A673 (cell line): ENCODE measurements at regions not wholly inside any gene's neighbourhood (a gene's known extent, or its start where the extent isn't known, plus 50 kb on each side); places are given as distances from the start of the nearest gene placed in this dataset.

Source experiments
- BruUV-seq: library from RNA; stranded (reverse); fragments of 400-500 nt; replicated peaks from 2 replicates; lab custom pipeline; 2021; lab: Mats Ljungman, UMichigan
- CTCF ChIA-PET: fragments of 300-600 bp; sonication (Branson Sonifier 250); formaldehyde crosslinking; loops from one replicate; lab custom pipeline; 2022; ENCODE audit warnings: antibody characterized with exemption; lab: Charles Lee
- POLR2A ChIA-PET: fragments of 300-600 bp; sonication (Branson Sonifier 250); formaldehyde crosslinking; loops from one replicate; lab custom pipeline; 2022; ENCODE audit warnings: antibody characterized with exemption; ENCODE audit not compliant: low non-redundant PET; lab: Charles Lee
- DNase-seq: peaks from one replicate; pipeline ENCODE4 v3.0.0-alpha.2; 2015; ENCODE audit warnings: low spot score
- H3K27ac ChIP-seq: fragments of 200-600 bp; sonication (generic); 2 replicates; pipeline ENCODE4 v1.5.1; 2016; ENCODE audit warnings: mixed run types, low read depth, mild to moderate bottlenecking, mixed read lengths, antibody characterized with exemption, low read length; ENCODE audit not compliant: poor library complexity, severe bottlenecking
- H3K27me3 ChIP-seq: fragments of 200-600 bp; sonication (generic); replicated peaks from 2 replicates; pipeline ENCODE4 v1.6.1; 2017; ENCODE audit warnings: mixed run types, low read depth, mild to moderate bottlenecking, mixed read lengths, antibody characterized with exemption, low read length; ENCODE audit not compliant: insufficient read depth, poor library complexity
- H3K36me3 ChIP-seq: fragments of 200-600 bp; sonication (generic); 2 replicates; pipeline ENCODE4 v1.6.1; 2016; ENCODE audit warnings: mixed run types, mild to moderate bottlenecking, mixed read lengths, antibody characterized with exemption, low read length; ENCODE audit not compliant: insufficient read depth, poor library complexity, severe bottlenecking
- H3K4me1 ChIP-seq: fragments of 200-600 bp; sonication (generic); 2 replicates; pipeline ENCODE4 v1.6.1; 2017; ENCODE audit warnings: mixed run types, mild to moderate bottlenecking, mixed read lengths, antibody characterized with exemption, low read length; ENCODE audit not compliant: insufficient read depth, poor library complexity, severe bottlenecking
- H3K4me3 ChIP-seq: fragments of 200-600 bp; sonication (generic); 2 replicates; pipeline ENCODE4 v1.5.1; 2016; ENCODE audit warnings: low read depth, mixed run types, mild to moderate bottlenecking, mixed read lengths, low read length; ENCODE audit not compliant: poor library complexity, severe bottlenecking
- H3K9me3 ChIP-seq: fragments of 200-600 bp; sonication (generic); 2 replicates; pipeline ENCODE4 v1.6.1; 2016; ENCODE audit warnings: mixed run types, low read depth, mild to moderate bottlenecking, mixed read lengths, antibody characterized with exemption, low read length; ENCODE audit not compliant: poor library complexity, severe bottlenecking
- EZH2 ChIP-seq: fragments of 200-600 bp; sonication (generic); IDR thresholded peaks from 2 replicates; pipeline ENCODE4 v1.6.1; 2017; ENCODE audit warnings: borderline replicate concordance, low read depth, mild to moderate bottlenecking, mixed read lengths, antibody characterized with exemption, low read length; ENCODE audit not compliant: poor library complexity, severe bottlenecking
- intact Hi-C: fragments of 100-400 bp; cut with micrococcal nuclease; formaldehyde crosslinking; loops from one replicate; pipeline ENCODE4 v1.10.0; 2022; ENCODE audit not compliant: unreplicated experiment
- TF ChIP-seq, protein P1 (sequence below): fragments of 300-800, 200-600 bp; sonication (generic); conservative IDR thresholded peaks from 2 replicates; pipeline ENCODE4 v1.5.1; 2017; ENCODE audit warnings: low read depth, mild to moderate bottlenecking, antibody characterized with exemption, low read length, moderate library complexity, mixed read lengths

- CTCF ChIA-PET: no interaction called here
- H3K9me3 ChIP-seq: no peaks in the 10 kb centered on the region
- peaks cover 7% of the 10 kb centered on the region for H3K4me1 ChIP-seq
- no peaks in the 10 kb centered on the region for H3K36me3 ChIP-seq
- H3K27me3 ChIP-seq: no peaks in the 10 kb centered on the region
- no TSS peak for BruUV-seq
- no peak for TF ChIP-seq EZH2
- TF ChIP-seq, protein P1, sequence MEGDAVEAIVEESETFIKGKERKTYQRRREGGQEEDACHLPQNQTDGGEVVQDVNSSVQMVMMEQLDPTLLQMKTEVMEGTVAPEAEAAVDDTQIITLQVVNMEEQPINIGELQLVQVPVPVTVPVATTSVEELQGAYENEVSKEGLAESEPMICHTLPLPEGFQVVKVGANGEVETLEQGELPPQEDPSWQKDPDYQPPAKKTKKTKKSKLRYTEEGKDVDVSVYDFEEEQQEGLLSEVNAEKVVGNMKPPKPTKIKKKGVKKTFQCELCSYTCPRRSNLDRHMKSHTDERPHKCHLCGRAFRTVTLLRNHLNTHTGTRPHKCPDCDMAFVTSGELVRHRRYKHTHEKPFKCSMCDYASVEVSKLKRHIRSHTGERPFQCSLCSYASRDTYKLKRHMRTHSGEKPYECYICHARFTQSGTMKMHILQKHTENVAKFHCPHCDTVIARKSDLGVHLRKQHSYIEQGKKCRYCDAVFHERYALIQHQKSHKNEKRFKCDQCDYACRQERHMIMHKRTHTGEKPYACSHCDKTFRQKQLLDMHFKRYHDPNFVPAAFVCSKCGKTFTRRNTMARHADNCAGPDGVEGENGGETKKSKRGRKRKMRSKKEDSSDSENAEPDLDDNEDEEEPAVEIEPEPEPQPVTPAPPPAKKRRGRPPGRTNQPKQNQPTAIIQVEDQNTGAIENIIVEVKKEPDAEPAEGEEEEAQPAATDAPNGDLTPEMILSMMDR: no peak
- intact Hi-C loops: no loop called here
- H3K27ac ChIP-seq: no peak overlapping the region
- no peak overlapping the region for H3K4me3 ChIP-seq
- no peak for DNase-seq
- POLR2A ChIA-PET: no interaction called here
These were observed 355.6 kb downstream of the DAD1 start for GRCh38 chr14:22233377-22233776.

- BruUV-seq: no TSS peak
- H3K4me1 ChIP-seq: peaks cover 7% of the 10 kb centered on the region
- no peak overlapping the region for H3K4me3 ChIP-seq
- TF ChIP-seq, protein P1: no peak
- TF ChIP-seq EZH2: no peak
- DNase-seq: no peak
- H3K27ac ChIP-seq: no peak overlapping the region
- CTCF ChIA-PET: no interaction called here
- no peaks in the 10 kb centered on the region for H3K9me3 ChIP-seq
- intact Hi-C loops: no loop called here
- POLR2A ChIA-PET: no interaction called here
- H3K36me3 ChIP-seq: no peaks in the 10 kb centered on the region
- no peaks in the 10 kb centered on the region for H3K27me3 ChIP-seq
These were observed 356.1 kb downstream of the DAD1 start for GRCh38 chr14:22232933-22233332.

DNA sequence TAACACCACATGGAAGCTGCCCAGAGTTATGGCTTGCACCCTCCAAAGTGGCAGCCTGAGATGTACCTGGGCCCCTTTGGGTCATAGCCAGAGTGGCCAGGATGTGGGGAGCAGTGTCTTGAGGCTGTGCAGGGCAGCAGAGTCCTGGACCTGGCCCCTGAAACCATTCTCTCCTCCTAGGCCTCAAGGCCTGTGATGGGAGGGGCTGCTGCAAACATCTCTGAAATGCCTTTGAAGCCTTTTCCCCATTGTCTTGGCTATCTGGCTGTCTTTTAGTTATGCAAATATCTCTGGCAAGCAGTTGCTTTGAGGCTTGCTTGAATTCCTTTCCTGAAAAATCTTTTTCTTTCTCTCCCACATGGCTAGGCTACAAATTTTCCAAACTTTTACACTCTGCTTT, 356.5 kb downstream of the DAD1 start:
- BruUV-seq: no TSS peak
- intact Hi-C loops: no loop called here
- Histone ChIP-seq H3K36me3 (no peaks in the 10 kb centered on the region), H3K9me3 (no peaks in the 10 kb centered on the region), H3K4me1 (peaks cover 7% of the 10 kb centered on the region), H3K27me3 (no peaks in the 10 kb centered on the region), H3K27ac (no peak overlapping the region), H3K4me3 (no peak overlapping the region)
- TF ChIP-seq EZH2: no peak
- TF ChIP-seq, protein P1: no peak
- ChIA-PET POLR2A (no interaction called here), CTCF (no interaction called here)
- DNase-seq: no peak
